IMR-90 (cell line): ENCODE measurements at regions not wholly inside any gene's neighbourhood (a gene's known extent, or its start where the extent isn't known, plus 50 kb on each side); places are given as distances from the start of the nearest gene placed in this dataset.

Experiments
- ATAC-seq: fragments of 200-7000 bp; cut with Tn5 transposase; 2 replicates; pipeline ENCODE4 v1.9.1; 2020; ENCODE audit warnings: low read depth, mild to moderate bottlenecking, moderate library complexity
- BruUV-seq: library from RNA; stranded (reverse); fragments of 400-500 nt; replicated peaks from 2 replicates; lab custom pipeline; 2021; lab: Mats Ljungman, UMichigan
- CTCF ChIA-PET: fragments of 300-600 bp; formaldehyde crosslinking; extraction: SDS; loops from one replicate; lab custom pipeline; 2021; ENCODE audit warnings: antibody characterized with exemption; lab: Yijun Ruan, JAX
- POLR2A ChIA-PET: fragments of 300-600 bp; sonication (Branson Sonifier 250); formaldehyde crosslinking; loops from one replicate; lab custom pipeline; 2022; ENCODE audit warnings: antibody characterized with exemption; ENCODE audit not compliant: unreplicated experiment; lab: Charles Lee
- DNase-seq: peaks from one replicate; pipeline ENCODE4 v3.0.0; 2013
- H2AFZ ChIP-seq: replicated peaks from 2 replicates; pipeline ENCODE3; 2013; ENCODE audit warnings: low read length, mild to moderate bottlenecking; ENCODE audit not compliant: poor library complexity
- H2AK5ac ChIP-seq: 2 replicates; pipeline ENCODE4 v1.6.1; 2013; ENCODE audit warnings: low read depth, low read length, inconsistent platforms
- H2AK9ac ChIP-seq: replicated peaks from 2 replicates; pipeline ENCODE3; 2013; ENCODE audit warnings: mild to moderate bottlenecking, low read depth, low read length, moderate library complexity; ENCODE audit not compliant: poor library complexity
- H2BK120ac ChIP-seq: 2 replicates; pipeline ENCODE4 v1.6.1; 2013; ENCODE audit warnings: low read depth, low read length, inconsistent platforms
- H2BK15ac ChIP-seq: 3 replicates; pipeline ENCODE4 v1.6.1; 2013; ENCODE audit warnings: low read depth, low read length, inconsistent platforms
- H2BK20ac ChIP-seq: 2 replicates; pipeline ENCODE4 v1.6.1; 2013; ENCODE audit warnings: low read depth, mild to moderate bottlenecking, inconsistent platforms, low read length, moderate library complexity
- H2BK5ac ChIP-seq: 2 replicates; pipeline ENCODE4 v1.6.1; 2013; ENCODE audit warnings: mild to moderate bottlenecking, low read depth, low read length, inconsistent platforms; ENCODE audit not compliant: poor library complexity, severe bottlenecking
- H3K14ac ChIP-seq: replicated peaks from 2 replicates; pipeline ENCODE4 v1.6.1; 2013; ENCODE audit warnings: low read depth, low read length, inconsistent platforms
- H3K18ac ChIP-seq: 2 replicates; pipeline ENCODE4 v1.6.1; 2013; ENCODE audit warnings: low read depth, low read length, control low read depth
- H3K23ac ChIP-seq: 2 replicates; pipeline ENCODE4 v1.6.1; 2013; ENCODE audit warnings: low read depth, low read length, inconsistent platforms
- H3K27ac ChIP-seq: 2 replicates; pipeline ENCODE4 v1.5.1; 2013; ENCODE audit warnings: mild to moderate bottlenecking, control low read depth, low read length; ENCODE audit not compliant: insufficient read depth
- H3K27me3 ChIP-seq: 2 replicates; pipeline ENCODE4 v1.6.1; 2013; ENCODE audit warnings: low read length; ENCODE audit not compliant: control insufficient read depth, insufficient read depth
- H3K36me3 ChIP-seq: 2 replicates; pipeline ENCODE4 v1.6.1; 2013; ENCODE audit warnings: low read length, mixed read lengths; ENCODE audit not compliant: control insufficient read depth, insufficient read depth
- H3K4ac ChIP-seq: 2 replicates; pipeline ENCODE4 v1.6.1; 2013; ENCODE audit warnings: low read depth, low read length, inconsistent platforms
- H3K4me1 ChIP-seq: 2 replicates; pipeline ENCODE4 v1.6.1; 2013; ENCODE audit warnings: low read length, mixed read lengths; ENCODE audit not compliant: control insufficient read depth, insufficient read depth
- H3K4me2 ChIP-seq: 2 replicates; pipeline ENCODE4 v1.6.1; 2013; ENCODE audit warnings: low read depth, mild to moderate bottlenecking, control low read depth, low read length, moderate library complexity
- H3K4me3 ChIP-seq: 2 replicates; pipeline ENCODE4 v1.5.1; 2013; ENCODE audit warnings: low read depth, mild to moderate bottlenecking, control low read depth, low read length, moderate library complexity; ENCODE audit not compliant: insufficient read depth
- H3K56ac ChIP-seq: 2 replicates; pipeline ENCODE4 v1.6.1; 2013; ENCODE audit warnings: low read length, inconsistent platforms; ENCODE audit not compliant: insufficient read depth; ENCODE audit errors: extremely low read depth
- H3K79me1 ChIP-seq, 2 experiments: 2 replicates each; pipeline ENCODE4 v1.6.1; 2013; ENCODE audit warnings: low read length in 2 of 2, inconsistent platforms in 1 of 2, low read depth in 1 of 2
- H3K9ac ChIP-seq: 2 replicates; pipeline ENCODE4 v1.6.1; 2013; ENCODE audit warnings: low read depth, low read length, control low read depth
- H3K9me1 ChIP-seq: 2 replicates; pipeline ENCODE4 v1.6.1; 2013; ENCODE audit warnings: low read length, inconsistent platforms; ENCODE audit not compliant: insufficient read depth
- H3K9me3 ChIP-seq: 2 replicates; pipeline ENCODE4 v1.6.1; 2013; ENCODE audit warnings: low read length; ENCODE audit not compliant: control insufficient read depth, insufficient read depth
- H4K20me1 ChIP-seq: 2 replicates; pipeline ENCODE4 v1.6.1; 2013; ENCODE audit warnings: low read length, inconsistent platforms; ENCODE audit not compliant: insufficient read depth
- H4K5ac ChIP-seq: 2 replicates; pipeline ENCODE4 v1.6.1; 2013; ENCODE audit warnings: mild to moderate bottlenecking, low read depth, low read length, control low read depth
- H4K8ac ChIP-seq, 2 experiments: 2 replicates each; pipeline ENCODE4 v1.6.1; 2013; ENCODE audit warnings: low read depth in 2 of 2, low read length in 2 of 2, control low read depth in 1 of 2, inconsistent platforms in 1 of 2
- H4K91ac ChIP-seq: 2 replicates; pipeline ENCODE4 v1.6.1; 2013; ENCODE audit warnings: low read depth, low read length, inconsistent platforms; ENCODE audit not compliant: insufficient read depth
- CEBPB ChIP-seq: IDR thresholded peaks from 2 replicates; pipeline ENCODE4 v1.6.1; 2012; ENCODE audit warnings: low read depth, low read length, improper control_type of control experiment
- CTCF ChIP-seq: conservative IDR thresholded peaks from 2 replicates; pipeline ENCODE4 v1.5.1; 2012; ENCODE audit warnings: mild to moderate bottlenecking, low read depth, low read length, improper control_type of control experiment
- FOS ChIP-seq: fragments of 150-350 bp; IDR thresholded peaks from 2 replicates; pipeline ENCODE4 v1.6.1; 2016; ENCODE audit warnings: low read depth, low read length
- MAFK ChIP-seq: IDR thresholded peaks from 2 replicates; pipeline ENCODE4 v1.6.1; 2012; ENCODE audit warnings: low read depth, low read length, improper control_type of control experiment
- MAZ ChIP-seq: IDR thresholded peaks from 2 replicates; pipeline ENCODE4 v1.6.1; 2012; ENCODE audit warnings: low read depth, mild to moderate bottlenecking, low read length, improper control_type of control experiment, moderate library complexity, borderline replicate concordance
- MXI1 ChIP-seq: IDR thresholded peaks from 2 replicates; pipeline ENCODE4 v1.6.1; 2012; ENCODE audit warnings: low read depth, mild to moderate bottlenecking, low read length, moderate library complexity, borderline replicate concordance
- RCOR1 ChIP-seq: IDR thresholded peaks from 2 replicates; pipeline ENCODE4 v1.6.1; 2012; ENCODE audit warnings: mild to moderate bottlenecking, low read length, improper control_type of control experiment; ENCODE audit not compliant: insufficient replicate concordance
- SMC3 ChIP-seq: fragments of 150-350 bp; IDR thresholded peaks from 2 replicates; pipeline ENCODE4 v1.6.1; 2016; ENCODE audit warnings: low read depth, mild to moderate bottlenecking, antibody characterized with exemption, low read length, moderate library complexity
- USF2 ChIP-seq: fragments of 150-350 bp; IDR thresholded peaks from 2 replicates; pipeline ENCODE4 v1.6.1; 2017; ENCODE audit warnings: mild to moderate bottlenecking, antibody characterized with exemption, low read length, low read depth
- WGBS, 2 experiments: methylation state at CpG; one replicate each; pipeline versions ENCODE4 v1.1.5 to v1.1.7; 2013; ENCODE audit warnings: missing lambda C conversion rate in 2 of 2; ENCODE audit not compliant: insufficient read length in 1 of 2; ENCODE audit errors: extremely low coverage in 2 of 2; 5-methylcytosine and 5-hydroxymethylcytosine counted together
- dilution Hi-C: fragments of 300-500 bp; cut with HindIII; formaldehyde crosslinking; loops from one replicate; pipeline ENCODE4 v1.14.3; 2018; ENCODE audit warnings: low sequenced_read_pairs; ENCODE audit not compliant: unreplicated experiment
- in situ Hi-C: fragments of 300-500 bp; cut with MboI; formaldehyde crosslinking; loops from 3 replicates; pipeline ENCODE4 v1.14.3; 2019; ENCODE audit warnings: low sequenced_read_pairs, inconsistent platforms, mixed read lengths
- intact Hi-C: fragments of 100-400 bp; cut with micrococcal nuclease; formaldehyde crosslinking; loops from 2 replicates; pipeline ENCODE4 v1.10.0; 2022
- TF ChIP-seq, protein P1 (sequence below): fragments of 150-350 bp; IDR thresholded peaks from 2 replicates; pipeline ENCODE4 v1.6.1; 2016; ENCODE audit warnings: low read depth, mild to moderate bottlenecking, low read length, moderate library complexity, borderline replicate concordance

GRCh38 chr7:13179775-13180523 is 492.5 kb downstream of the ARL4A start:
- Histone ChIP-seq H4K8ac (no peak overlapping the region), H4K20me1 (no peaks in the 10 kb centered on the region), H3K4me2 (peak overlapping the region; percentile 27; the same call in 1 of the 2 replicates), H4K91ac (no peak overlapping the region), H3K9me1 (no peaks in the 10 kb centered on the region), H2BK5ac (no peak overlapping the region), H2AFZ (no peak overlapping the region), H3K4ac (no peak overlapping the region), H4K5ac (no peak overlapping the region), H3K36me3 (no peaks in the 10 kb centered on the region), H3K4me1 (no peaks in the 10 kb centered on the region), H2AK9ac (no peak overlapping the region), H3K14ac (0 out of 2 replicates have a peak overlapping the region, but pooled peaks have one; percentile 32), H2AK5ac (no peak overlapping the region), H3K56ac (no peak overlapping the region), H3K4me3 (no peak overlapping the region), H3K27me3 (no peaks in the 10 kb centered on the region; the same call in 1 of the 2 replicates), H3K79me1 (no peaks in the 10 kb centered on the region), H3K23ac (no peak overlapping the region), H2BK20ac (no peak overlapping the region), H3K27ac (no peak overlapping the region), H3K9me3 (no peaks in the 10 kb centered on the region), H3K9ac (no peak overlapping the region), H2BK120ac (no peak overlapping the region), H2BK15ac (no peak overlapping the region), H3K18ac (no peak overlapping the region)
- BruUV-seq: no TSS peak
- DNase-seq (no peak), ATAC-seq (no peak; the same call in none of the 2 replicates)
- ChIA-PET CTCF (no interaction called here), POLR2A (no interaction called here)
- dilution Hi-C loops (no loop called here), in situ Hi-C loops (no loop called here), intact Hi-C loops (no loop called here)
- TF ChIP-seq FOS (no peak), USF2 (no peak), CTCF (no peak), MAZ (no peak), MAFK (no peak), MXI1 (no peak), CEBPB (no peak), SMC3 (no peak), RCOR1 (no peak)
- TF ChIP-seq, protein P1, sequence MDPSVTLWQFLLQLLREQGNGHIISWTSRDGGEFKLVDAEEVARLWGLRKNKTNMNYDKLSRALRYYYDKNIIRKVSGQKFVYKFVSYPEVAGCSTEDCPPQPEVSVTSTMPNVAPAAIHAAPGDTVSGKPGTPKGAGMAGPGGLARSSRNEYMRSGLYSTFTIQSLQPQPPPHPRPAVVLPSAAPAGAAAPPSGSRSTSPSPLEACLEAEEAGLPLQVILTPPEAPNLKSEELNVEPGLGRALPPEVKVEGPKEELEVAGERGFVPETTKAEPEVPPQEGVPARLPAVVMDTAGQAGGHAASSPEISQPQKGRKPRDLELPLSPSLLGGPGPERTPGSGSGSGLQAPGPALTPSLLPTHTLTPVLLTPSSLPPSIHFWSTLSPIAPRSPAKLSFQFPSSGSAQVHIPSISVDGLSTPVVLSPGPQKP: no peak
- WGBS, 2 experiments: no CpG with 5 or more reads among the region's 5 CpGs
